Esophagus muscularis mucosa (tissue), 3 donors: ENCODE measurements at regions not wholly inside any gene's neighbourhood (a gene's known extent, or its start where the extent isn't known, plus 50 kb on each side); places are given as distances from the start of the nearest gene placed in this dataset.

Experiments used
- CTCF ChIP-seq, 3 experiments: fragments of 200-600 bp in 2 of 3; fragments of 450-650 bp in 1 of 3; sonication (generic) in 2 of 3; IDR thresholded peaks; one replicate each; pipeline ENCODE4 v1.5.1; 2017 to 2019; ENCODE audit warnings: antibody characterized with exemption in 3 of 3, mild to moderate bottlenecking in 2 of 3, moderate library complexity in 1 of 3
- POLR2A ChIP-seq: fragments of 450-650 bp; IDR thresholded peaks from one replicate; pipeline ENCODE4 v1.6.1; 2017; ENCODE audit warnings: antibody characterized with exemption, moderate library complexity, mild to moderate bottlenecking, low read depth

- no peak for TF ChIP-seq CTCF (IDR thresholded peaks at IDR 0.05)
- TF ChIP-seq POLR2A: no peak
These were observed 324.8 kb upstream of the HSFY2 start for GRCh38 chrY:19098349-19098748.
